Panc1 (cell line): ENCODE measurements at regions not wholly inside any gene's neighbourhood (a gene's known extent, or its start where the extent isn't known, plus 50 kb on each side); places are given as distances from the start of the nearest gene placed in this dataset.

Source experiments
- ATAC-seq: fragments of 200-7000 bp; cut with Tn5 transposase; 2 replicates; pipeline ENCODE4 v1.9.1; 2020; ENCODE audit warnings: mild to moderate bottlenecking, moderate library complexity
- BruUV-seq: library from RNA; stranded (reverse); fragments of 400-500 nt; replicated peaks from 2 replicates; lab custom pipeline; 2021; lab: Mats Ljungman, UMichigan
- CTCF ChIA-PET: fragments of 300-600 bp; sonication (Branson Sonifier 250); formaldehyde crosslinking; loops from one replicate; lab custom pipeline; 2022; ENCODE audit warnings: antibody characterized with exemption; lab: Charles Lee
- POLR2A ChIA-PET: fragments of 300-600 bp; sonication (Branson Sonifier 250); formaldehyde crosslinking; loops from one replicate; lab custom pipeline; 2022; ENCODE audit warnings: antibody characterized with exemption; lab: Charles Lee
- DNase-seq: peaks from one replicate; pipeline ENCODE4 v3.0.0-alpha.2; 2010; ENCODE audit warnings: low read depth, low spot score
- H3K27ac ChIP-seq: 2 replicates; pipeline ENCODE4 v1.5.1; 2011; ENCODE audit warnings: mild to moderate bottlenecking, low read length, inconsistent platforms
- H3K27me3 ChIP-seq: fragments of 200-500 bp; sonication (Bioruptor generic); 2 replicates; pipeline ENCODE4 v1.6.0; 2014; ENCODE audit warnings: low read length, inconsistent platforms; ENCODE audit not compliant: control insufficient read depth, insufficient read depth
- H3K36me3 ChIP-seq: fragments of 200-500 bp; sonication (Bioruptor generic); 2 replicates; pipeline ENCODE4 v1.5.1; 2014; ENCODE audit warnings: inconsistent platforms, mild to moderate bottlenecking, low read length, moderate library complexity; ENCODE audit not compliant: control insufficient read depth, insufficient read depth
- H3K4me1 ChIP-seq: 2 replicates; pipeline ENCODE4 v1.5.1; 2011; ENCODE audit warnings: inconsistent platforms, mild to moderate bottlenecking, low read length, moderate library complexity; ENCODE audit not compliant: control insufficient read depth, insufficient read depth
- H3K4me3 ChIP-seq, 2 experiments: 2 replicates each; pipeline ENCODE4 v1.5.1; 2011 to 2012; ENCODE audit warnings: low read depth in 2 of 2, low read length in 2 of 2, mild to moderate bottlenecking in 2 of 2, inconsistent platforms in 1 of 2, moderate library complexity in 1 of 2
- H3K9me3 ChIP-seq: fragments of 200-500 bp; sonication (Bioruptor generic); 2 replicates; pipeline ENCODE4 v1.5.1; 2014; ENCODE audit warnings: low read depth, mild to moderate bottlenecking, inconsistent platforms, low read length, moderate library complexity; ENCODE audit not compliant: control insufficient read depth, insufficient read depth
- CTCF ChIP-seq: fragments of 450-650 bp; IDR thresholded peaks from 2 replicates; pipeline ENCODE4 v1.5.1; 2017; ENCODE audit warnings: mild to moderate bottlenecking
- POLR2AphosphoS5 ChIP-seq: IDR thresholded peaks from 2 replicates; pipeline ENCODE4 v1.6.1; 2012; ENCODE audit warnings: mild to moderate bottlenecking, low read depth, low read length, moderate library complexity
- REST ChIP-seq, 2 experiments: IDR thresholded peaks; 2 replicates each; pipeline ENCODE4 v1.6.1; 2011 to 2012; ENCODE audit warnings: low read depth in 2 of 2, control low read depth in 1 of 2, low read length in 1 of 2, mild to moderate bottlenecking in 1 of 2, moderate library complexity in 1 of 2; ENCODE audit not compliant: insufficient read depth in 1 of 2
- SIN3A ChIP-seq: IDR thresholded peaks from 2 replicates; pipeline ENCODE4 v1.6.1; 2012; ENCODE audit warnings: low read depth, mild to moderate bottlenecking, low read length, moderate library complexity, borderline replicate concordance; ENCODE audit not compliant: insufficient read depth
- TCF7L2 ChIP-seq: IDR thresholded peaks from 2 replicates; pipeline ENCODE4 v1.6.1; 2011; ENCODE audit warnings: mild to moderate bottlenecking, low read depth, low read length, inconsistent platforms
- in situ Hi-C: cut with HindIII; loops from 2 replicates; pipeline ENCODE4 v1.10.0; 2016; ENCODE audit warnings: low sequenced_read_pairs, low pct_unique_long_range_greater_than_20kb
- intact Hi-C: fragments of 100-400 bp; cut with micrococcal nuclease; formaldehyde crosslinking; loops from one replicate; pipeline ENCODE4 v1.10.0; 2022; ENCODE audit not compliant: unreplicated experiment

- no TSS peak for BruUV-seq
- intact Hi-C loops = no loop called here
- ChIA-PET CTCF (interaction anchor here (0.6 kb wide), 1 partner anchor 600 kb away, joined by 8 read pairs; no protein-coding TSS in a partner anchor), POLR2A (no interaction called here)
- Histone ChIP-seq H3K27ac (no peak overlapping the region), H3K9me3 (no peaks in the 10 kb centered on the region), H3K27me3 (peaks cover 3% of the 10 kb centered on the region), H3K36me3 (no peaks in the 10 kb centered on the region), H3K4me1 (no peaks in the 10 kb centered on the region), H3K4me3 (no peak overlapping the region)
- TF ChIP-seq CTCF (no peak), SIN3A (no peak), TCF7L2 (no peak), REST (IDR thresholded peaks at IDR 0.05; ENCODE audit: insufficient read depth in 1 of 2, low read depth in 2 of 2, low read length in 1 of 2) (no peak), POLR2AphosphoS5 (no peak)
- no peak for ATAC-seq
- in situ Hi-C loops = no loop called here
- no peak for DNase-seq
Measured at GRCh38 chr12:63006536-63006935, 71.6 kb upstream of the PPM1H start.

DNA sequence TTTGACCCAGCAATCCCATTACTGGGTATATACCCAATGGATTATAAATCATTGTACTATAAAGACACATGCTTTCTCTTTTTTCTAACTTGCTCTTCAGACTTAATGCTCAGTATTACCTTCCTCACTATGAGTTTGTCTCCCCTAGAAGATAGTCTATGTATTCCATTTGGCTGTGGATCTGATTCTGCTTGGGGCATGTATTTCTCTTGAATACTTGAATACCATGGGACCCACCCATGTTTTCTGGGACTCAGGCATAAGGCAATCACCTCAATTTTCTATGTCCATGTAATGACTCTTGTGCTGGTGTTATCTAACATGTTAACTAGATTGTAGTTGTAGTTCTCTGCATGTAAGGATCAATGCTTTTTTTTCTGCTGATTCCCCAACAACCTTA is 70.4 kb upstream of the PPM1H start:
- POLR2A ChIA-PET = no interaction called here
- DNase-seq (no peak), ATAC-seq (no peak)
- in situ Hi-C loops = no loop called here
- no TSS peak for BruUV-seq
- Histone ChIP-seq H3K27me3 (peaks cover 3% of the 10 kb centered on the region; the same call in 1 of the 2 replicates), H3K4me3 (no peak overlapping the region), H3K4me1 (no peaks in the 10 kb centered on the region), H3K9me3 (no peaks in the 10 kb centered on the region), H3K27ac (no peak overlapping the region), H3K36me3 (no peaks in the 10 kb centered on the region)
- intact Hi-C loops = no loop called here
- TF ChIP-seq POLR2AphosphoS5 (no peak), REST (IDR thresholded peaks at IDR 0.05; ENCODE audit: insufficient read depth in 1 of 2, low read depth in 2 of 2, low read length in 1 of 2) (no peak), SIN3A (no peak), TCF7L2 (no peak), CTCF (no peak)
- CTCF ChIA-PET = no interaction called here
